HG02759 (cell line): ENCODE measurements at regions not wholly inside any gene's neighbourhood (a gene's known extent, or its start where the extent isn't known, plus 50 kb on each side); places are given as distances from the start of the nearest gene placed in this dataset.
"Not testable (repeated sequence)": the region's sequence is repeated elsewhere in the genome, so short reads cannot be mapped to it uniquely, and the experiment has no call there.

Source experiments
- ATAC-seq: cut with Tn5 transposase; IDR thresholded peaks from one replicate; pipeline ENCODE4 v1.9.1; 2021; ENCODE audit warnings: mild to moderate bottlenecking, moderate library complexity; ENCODE audit not compliant: unreplicated experiment

DNA sequence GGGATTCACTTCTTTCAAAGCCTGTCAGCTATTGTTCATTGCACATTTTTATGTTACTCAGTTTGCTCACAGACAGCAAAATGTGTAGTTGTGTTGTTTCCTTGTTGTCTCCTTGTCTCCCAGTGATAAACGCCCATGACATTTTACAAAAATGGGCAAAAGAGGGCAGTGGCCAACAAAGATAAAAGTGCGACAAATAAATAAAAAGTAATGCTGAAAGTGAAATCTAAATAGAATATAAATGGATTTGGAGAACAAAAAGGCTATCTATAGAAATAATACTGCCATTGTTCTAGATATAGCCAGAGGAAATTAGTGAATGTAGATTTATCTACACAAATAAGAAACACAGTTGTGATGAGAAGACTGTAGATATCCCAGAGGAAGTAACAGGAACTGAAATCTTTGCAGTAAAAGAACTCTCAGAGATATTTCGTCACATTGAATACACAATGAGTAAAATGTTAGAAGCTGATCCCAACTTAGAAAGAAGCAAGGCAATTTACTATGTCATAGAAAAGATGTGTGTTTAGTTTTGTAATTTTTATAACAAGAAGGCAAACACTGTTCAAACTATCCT is 1186.2 kb upstream of the FAM98A start:
- ATAC-seq, result no peak

GRCh38 chr2:34784701-34785100 is 1185.6 kb upstream of the FAM98A start:
- no peak for ATAC-seq

GRCh38 chr2:34750742-34751141 is 1151.6 kb upstream of the FAM98A start:
- ATAC-seq, result not testable (repeated sequence)

GRCh38 chr2:34747643-34748042 is 1148.5 kb upstream of the FAM98A start:
- no peak for ATAC-seq

DNA sequence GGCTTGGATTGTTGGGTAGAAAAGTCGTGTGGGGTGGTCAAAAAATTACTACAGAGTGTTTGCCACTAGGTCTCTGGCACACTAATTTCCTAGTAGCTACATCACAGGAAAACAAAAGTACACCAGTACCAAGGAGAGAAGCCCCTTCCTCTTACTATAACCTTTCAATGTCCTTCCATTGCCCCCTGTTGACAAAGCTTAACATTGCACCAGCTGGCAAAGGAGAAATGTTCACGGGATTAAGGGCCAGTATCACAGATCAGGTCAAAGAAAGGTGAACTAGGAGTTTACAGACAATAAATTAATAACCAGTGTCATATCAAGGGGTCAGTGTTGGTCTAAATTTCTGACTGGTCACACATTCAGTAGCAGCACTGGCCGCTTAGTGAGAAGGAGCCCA is 1139.6 kb upstream of the FAM98A start:
- ATAC-seq, result no peak

GRCh38 chr2:34737146-34737545 is 1138.0 kb upstream of the FAM98A start:
- no peak for ATAC-seq

- no peak for ATAC-seq
Measured at GRCh38 chr2:34736482-34736881, 1137.4 kb upstream of the FAM98A start.

- ATAC-seq, result no peak
Measured at GRCh38 chr2:34734662-34735061, 1135.6 kb upstream of the FAM98A start.

- ATAC-seq, result no peak
Measured at GRCh38 chr2:34734042-34734441, 1134.9 kb upstream of the FAM98A start.

DNA sequence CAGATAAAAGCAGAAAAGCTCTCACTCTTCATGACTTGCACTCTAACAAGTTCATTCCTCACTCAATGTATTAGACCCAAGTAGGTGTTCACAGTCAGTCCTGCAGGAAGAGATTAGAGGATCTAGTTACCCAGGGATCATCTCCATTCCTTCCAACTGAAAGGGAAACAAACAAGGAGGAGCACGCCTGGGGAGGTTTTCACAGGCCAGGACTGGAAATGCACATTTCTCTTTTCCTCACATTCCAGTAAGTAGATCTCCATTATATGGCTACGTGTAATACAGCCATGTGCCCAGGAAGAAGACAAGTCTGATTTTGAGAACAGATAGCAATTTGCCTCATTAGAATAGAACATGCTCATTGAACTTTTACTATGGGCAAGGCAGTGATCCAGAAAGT is 1132.2 kb upstream of the FAM98A start:
- ATAC-seq, result no peak

DNA sequence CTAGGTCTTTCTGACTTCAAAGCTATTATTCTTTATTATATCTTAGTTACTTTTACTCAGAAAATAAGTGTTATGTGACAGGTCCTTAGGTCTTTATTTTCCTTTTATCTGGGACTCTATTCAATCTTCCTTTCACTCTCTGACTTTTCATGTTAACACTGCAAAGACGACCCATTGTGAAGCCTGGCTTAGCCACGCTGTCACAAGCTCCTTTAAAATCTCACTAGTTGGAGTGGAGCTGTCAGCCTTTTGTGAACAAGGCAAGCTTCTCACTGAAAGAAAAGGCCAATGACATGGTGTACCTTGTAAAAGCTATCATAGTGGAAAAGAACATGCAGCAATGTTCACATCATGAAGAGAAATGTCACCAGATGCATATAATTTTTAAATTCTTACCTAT is 1130.7 kb upstream of the FAM98A start:
- no peak for ATAC-seq

GRCh38 chr2:34724107-34724506 is 1125.0 kb upstream of the FAM98A start:
- ATAC-seq, result no peak

- no peak for ATAC-seq
Measured at GRCh38 chr2:34723683-34724082, 1124.6 kb upstream of the FAM98A start.

DNA sequence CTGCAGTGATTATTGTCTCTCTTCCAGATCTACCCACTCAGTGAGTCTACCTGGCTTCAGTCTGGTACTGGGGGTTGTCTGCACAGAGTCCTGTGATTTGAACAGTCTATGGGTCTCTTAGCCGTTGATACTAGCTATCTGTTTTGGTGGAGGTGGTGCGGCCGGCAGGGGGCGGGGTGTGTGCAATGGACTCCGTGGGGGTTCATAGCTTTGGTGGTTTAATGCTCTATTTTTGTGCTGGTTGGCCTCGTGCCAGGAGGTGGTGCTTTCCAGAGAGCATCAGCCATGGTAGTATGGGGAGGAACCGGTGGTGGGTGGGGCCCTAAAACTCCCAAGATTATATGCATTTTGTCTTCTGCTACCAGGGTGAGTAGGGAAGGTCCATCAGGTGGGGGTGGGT is 1120.1 kb upstream of the FAM98A start:
- ATAC-seq, result no peak

DNA sequence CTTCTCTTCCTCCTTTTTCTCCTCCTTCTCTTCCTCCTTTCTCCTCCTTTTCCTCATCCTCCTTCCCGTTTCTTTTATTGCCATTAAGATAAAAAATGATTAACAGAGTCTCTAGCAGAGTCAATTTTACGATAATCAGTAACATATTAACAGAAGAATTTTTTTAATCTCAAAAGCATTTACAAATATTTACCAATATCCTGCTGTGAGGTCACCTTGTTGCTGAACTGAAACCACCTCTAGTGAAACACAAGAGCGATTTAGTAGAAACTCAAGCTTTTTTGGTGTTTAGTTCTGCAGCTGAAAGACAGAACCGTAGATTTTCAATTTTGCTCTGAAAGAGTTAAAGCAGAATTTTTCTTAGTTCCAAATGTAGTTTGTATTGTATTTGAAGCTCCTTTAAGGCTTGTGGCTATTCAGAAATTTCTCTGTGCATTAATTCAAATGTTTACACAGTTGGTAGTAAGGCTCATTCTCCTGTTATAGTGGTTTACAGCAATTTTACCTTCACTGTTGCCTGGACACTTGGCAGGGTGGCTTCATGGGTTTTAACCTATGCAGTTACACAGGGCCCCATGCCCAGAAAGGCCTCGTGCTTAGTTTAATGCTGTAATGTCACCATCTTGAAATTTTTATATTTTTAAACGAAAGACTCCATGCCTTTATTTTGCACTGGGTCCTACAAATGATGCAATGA is 1106.6 kb upstream of the FAM98A start:
- ATAC-seq, result peak; percentile 84

GRCh38 chr2:34703292-34703691 is 1104.2 kb upstream of the FAM98A start:
- ATAC-seq, result no peak

GRCh38 chr2:34702391-34702790 is 1103.3 kb upstream of the FAM98A start:
- ATAC-seq, result not testable (repeated sequence)

DNA sequence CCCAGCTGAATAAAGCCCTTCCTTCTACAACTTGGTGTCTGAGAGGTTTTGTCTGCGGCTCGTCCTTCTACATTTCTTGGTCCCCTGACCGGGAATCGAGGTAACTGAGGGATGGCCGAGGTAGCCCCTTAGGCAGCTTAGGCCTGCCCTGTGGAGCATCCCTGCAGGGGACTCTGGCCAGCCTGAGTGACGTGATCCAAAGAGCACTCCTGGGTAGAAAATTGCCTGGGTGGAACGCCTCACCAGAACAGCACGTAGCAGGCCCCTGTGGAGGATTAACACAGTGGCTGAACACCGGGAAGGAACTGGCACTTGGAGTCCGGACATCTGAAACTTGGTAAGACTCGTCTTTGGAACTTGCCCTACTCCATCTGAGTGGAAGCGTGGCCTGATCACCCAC is 1078.5 kb upstream of the FAM98A start:
- ATAC-seq, result not testable (repeated sequence)

- not testable (repeated sequence) for ATAC-seq
Measured at GRCh38 chr2:34677119-34677531, 1078.0 kb upstream of the FAM98A start.

GRCh38 chr2:34670482-34670881 is 1071.4 kb upstream of the FAM98A start:
- ATAC-seq, result no peak

DNA sequence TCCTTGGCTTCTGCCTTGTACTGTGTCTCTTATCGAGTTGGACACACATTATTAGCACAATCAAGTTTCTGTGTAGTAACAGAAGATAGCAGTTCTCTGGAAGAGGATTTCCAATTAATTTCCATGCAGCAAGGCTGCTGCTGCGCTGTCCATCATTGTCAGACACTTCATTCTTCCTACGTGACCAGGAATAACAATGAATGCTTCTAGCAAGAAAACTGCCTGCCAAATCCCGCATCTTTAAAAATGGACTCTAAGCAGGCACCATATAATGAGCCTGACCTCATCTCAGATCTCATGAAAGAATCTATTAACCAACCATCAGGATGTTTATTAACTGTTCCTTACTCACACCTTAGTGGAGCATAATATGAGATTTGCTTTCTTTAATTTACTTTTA is 1067.7 kb upstream of the FAM98A start:
- no peak for ATAC-seq

DNA sequence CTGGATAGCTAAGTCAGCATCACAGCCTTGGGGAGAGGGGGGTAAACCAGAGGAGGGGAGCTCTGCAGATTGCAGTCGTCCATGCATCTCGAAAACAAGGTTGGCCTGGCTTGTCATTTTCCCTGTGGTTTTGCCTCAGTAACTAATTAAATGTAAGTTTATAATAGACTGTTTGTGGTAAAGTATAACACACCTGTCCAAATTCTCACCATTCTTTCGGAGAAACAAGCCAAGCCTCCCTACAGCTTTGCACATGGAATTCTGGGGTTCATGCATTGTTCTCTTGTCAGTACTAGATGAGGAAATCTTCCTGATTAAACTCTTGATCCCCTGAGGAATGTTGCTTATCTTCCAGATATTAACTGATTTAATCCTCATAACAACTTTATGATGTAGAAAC is 1065.2 kb upstream of the FAM98A start:
- ATAC-seq, result no peak

- no peak for ATAC-seq
Measured at GRCh38 chr2:34663314-34663713, 1064.2 kb upstream of the FAM98A start.
